Trophoblast cell (in vitro differentiated cells and primary cell): ENCODE measurements at regions not wholly inside any gene's neighbourhood (a gene's known extent, or its start where the extent isn't known, plus 50 kb on each side); places are given as distances from the start of the nearest gene placed in this dataset.

Experiments used
- DNase-seq, 2 donors: peaks; one replicate each; pipeline ENCODE4 v3.0.0-alpha.2; 2016
- H2AFZ ChIP-seq: 2 replicates; pipeline ENCODE4 v1.6.1; 2013; ENCODE audit warnings: low read length, moderate library complexity, mild to moderate bottlenecking; ENCODE audit not compliant: insufficient read depth, poor library complexity
- H2AK5ac ChIP-seq: 2 replicates; pipeline ENCODE4 v1.6.1; 2013; ENCODE audit warnings: mild to moderate bottlenecking, low read length
- H2BK120ac ChIP-seq: 2 replicates; pipeline ENCODE4 v1.6.1; 2013; ENCODE audit warnings: low read length, mild to moderate bottlenecking, moderate library complexity; ENCODE audit not compliant: insufficient read depth, poor library complexity
- H2BK12ac ChIP-seq: 2 replicates; pipeline ENCODE4 v1.6.1; 2013; ENCODE audit warnings: mild to moderate bottlenecking, low read length, moderate library complexity
- H2BK5ac ChIP-seq: 2 replicates; pipeline ENCODE4 v1.6.1; 2013; ENCODE audit warnings: low read length, low read depth, moderate library complexity, mild to moderate bottlenecking; ENCODE audit not compliant: poor library complexity
- H3K14ac ChIP-seq: 2 replicates; pipeline ENCODE4 v1.6.1; 2013; ENCODE audit warnings: mild to moderate bottlenecking, low read length
- H3K18ac ChIP-seq: 2 replicates; pipeline ENCODE4 v1.6.1; 2013; ENCODE audit warnings: mild to moderate bottlenecking, low read length
- H3K23ac ChIP-seq: 2 replicates; pipeline ENCODE4 v1.6.1; 2013; ENCODE audit warnings: low read length
- H3K27ac ChIP-seq: 2 replicates; pipeline ENCODE4 v1.5.1; 2013; ENCODE audit warnings: low read depth, mild to moderate bottlenecking, inconsistent platforms, low read length, moderate library complexity
- H3K27me3 ChIP-seq: 2 replicates; pipeline ENCODE4 v1.6.1; 2013; ENCODE audit warnings: inconsistent platforms, mild to moderate bottlenecking, low read length, moderate library complexity; ENCODE audit not compliant: insufficient read depth
- H3K36me3 ChIP-seq, 2 experiments: 1 replicate in 1 of 2; 2 replicates in 1 of 2; pipeline ENCODE4 v1.6.1; 2013; ENCODE audit warnings: low read length in 2 of 2, mild to moderate bottlenecking in 2 of 2, moderate library complexity in 1 of 2; ENCODE audit not compliant: insufficient read depth in 2 of 2, control insufficient read depth in 1 of 2
- H3K4ac ChIP-seq: 2 replicates; pipeline ENCODE4 v1.6.1; 2013; ENCODE audit warnings: low read depth, mild to moderate bottlenecking, low read length, moderate library complexity
- H3K4me1 ChIP-seq, 2 experiments: 1 replicate in 1 of 2; 2 replicates in 1 of 2; pipeline ENCODE4 v1.6.1; 2013; ENCODE audit warnings: low read length in 2 of 2, mild to moderate bottlenecking in 2 of 2, moderate library complexity in 1 of 2; ENCODE audit not compliant: insufficient read depth in 2 of 2, control insufficient read depth in 1 of 2
- H3K4me2 ChIP-seq: 2 replicates; pipeline ENCODE4 v1.6.1; 2013; ENCODE audit warnings: inconsistent platforms, mild to moderate bottlenecking, low read length, moderate library complexity
- H3K4me3 ChIP-seq: 2 replicates; pipeline ENCODE4 v1.5.1; 2013; ENCODE audit warnings: mild to moderate bottlenecking, low read depth, low read length, inconsistent platforms
- H3K79me1 ChIP-seq: one replicate; pipeline ENCODE4 v1.6.1; 2013; ENCODE audit warnings: low read length
- H3K79me2 ChIP-seq: 2 replicates; pipeline ENCODE4 v1.6.1; 2013; ENCODE audit warnings: low read length, mild to moderate bottlenecking; ENCODE audit not compliant: control insufficient read depth, insufficient read depth, poor library complexity
- H3K9ac ChIP-seq: 2 replicates; pipeline ENCODE4 v1.6.1; 2013; ENCODE audit warnings: mild to moderate bottlenecking, low read length
- H3K9me3 ChIP-seq: 2 replicates; pipeline ENCODE4 v1.6.1; 2013; ENCODE audit warnings: low read depth, mild to moderate bottlenecking, control low read depth, inconsistent platforms, low read length; ENCODE audit not compliant: insufficient read depth
- H4K12ac ChIP-seq: 2 replicates; pipeline ENCODE4 v1.6.1; 2013; ENCODE audit warnings: low read depth, mild to moderate bottlenecking, low read length, moderate library complexity
- H4K8ac ChIP-seq: 2 replicates; pipeline ENCODE4 v1.6.1; 2013; ENCODE audit warnings: low read depth, mild to moderate bottlenecking, low read length, moderate library complexity
- H4K91ac ChIP-seq: one replicate; pipeline ENCODE4 v1.6.1; 2013; ENCODE audit warnings: low read depth, mild to moderate bottlenecking, low read length, moderate library complexity
- WGBS: extraction: QIAGEN DNeasy Blood & Tissue Kit; methylation state at CpG from one replicate; pipeline ENCODE4 v1.1.7; 2013; ENCODE audit warnings: missing lambda C conversion rate; ENCODE audit not compliant: insufficient read length, insufficient coverage; ENCODE audit errors: extremely low coverage; 5-methylcytosine and 5-hydroxymethylcytosine counted together

- no peak overlapping the region for H4K12ac ChIP-seq
- no peak overlapping the region for H2BK120ac ChIP-seq
- H3K27me3 ChIP-seq = peaks cover 11% of the 10 kb centered on the region
- no peaks in the 10 kb centered on the region for H3K36me3 ChIP-seq
- H3K18ac ChIP-seq = no peak overlapping the region
- H2BK5ac ChIP-seq = no peak overlapping the region
- no peak overlapping the region for H3K4ac ChIP-seq
- H3K79me1 ChIP-seq = no peaks in the 10 kb centered on the region
- H2BK12ac ChIP-seq = no peak overlapping the region
- no peak overlapping the region for H3K23ac ChIP-seq
- H3K4me2 ChIP-seq = no peak overlapping the region
- no peak overlapping the region for H4K8ac ChIP-seq
- H3K9ac ChIP-seq = no peak overlapping the region
- no peak overlapping the region for H3K27ac ChIP-seq
- H4K91ac ChIP-seq = no peak overlapping the region
- no CpG with 5 or more reads among the region's 5 CpGs for WGBS
- H2AK5ac ChIP-seq = no peak overlapping the region
- H3K4me1 ChIP-seq = peaks cover 6 to 15% of the 10 kb centered on the region in 2 experiments
- H3K4me3 ChIP-seq = no peak overlapping the region
- H3K79me2 ChIP-seq = no peaks in the 10 kb centered on the region
- H3K14ac ChIP-seq = no peak overlapping the region
- no peak overlapping the region for H2AFZ ChIP-seq
- peaks cover 6% of the 10 kb centered on the region for H3K9me3 ChIP-seq
- no peak for DNase-seq
These were observed 247.9 kb upstream of the RPL38 start for GRCh38 chr17:73955616-73956015.

GRCh38 chr17:73956169-73956568 is 247.3 kb upstream of the RPL38 start:
- H3K18ac ChIP-seq = no peak overlapping the region
- H3K23ac ChIP-seq = no peak overlapping the region
- peaks cover 11% of the 10 kb centered on the region for H3K27me3 ChIP-seq
- H3K4me2 ChIP-seq = no peak overlapping the region
- H3K4me1 ChIP-seq = peaks cover 6 to 15% of the 10 kb centered on the region in 2 experiments
- no peak overlapping the region for H3K9ac ChIP-seq
- H2BK120ac ChIP-seq = no peak overlapping the region
- no peaks in the 10 kb centered on the region for H3K36me3 ChIP-seq
- H3K27ac ChIP-seq = no peak overlapping the region
- H3K4ac ChIP-seq = no peak overlapping the region
- no peak overlapping the region for H2BK12ac ChIP-seq
- H2AFZ ChIP-seq = no peak overlapping the region
- H2AK5ac ChIP-seq = no peak overlapping the region
- H3K9me3 ChIP-seq = peaks cover 10% of the 10 kb centered on the region
- no peak overlapping the region for H4K91ac ChIP-seq
- no peak for DNase-seq
- no peak overlapping the region for H4K12ac ChIP-seq
- no CpG with 5 or more reads among the region's 1 CpG for WGBS
- no peak overlapping the region for H3K14ac ChIP-seq
- H3K4me3 ChIP-seq = no peak overlapping the region
- no peaks in the 10 kb centered on the region for H3K79me2 ChIP-seq
- no peak overlapping the region for H2BK5ac ChIP-seq
- H3K79me1 ChIP-seq = no peaks in the 10 kb centered on the region
- H4K8ac ChIP-seq = no peak overlapping the region

GRCh38 chr17:73956595-73957465 is 246.6 kb upstream of the RPL38 start:
- no peak overlapping the region for H3K4me2 ChIP-seq
- H3K23ac ChIP-seq = no peak overlapping the region
- H3K4me3 ChIP-seq = no peak overlapping the region
- H3K27me3 ChIP-seq = peaks cover 7% of the 10 kb centered on the region
- no peaks in the 10 kb centered on the region for H3K79me1 ChIP-seq
- no peak overlapping the region for H4K91ac ChIP-seq
- H4K8ac ChIP-seq = no peak overlapping the region
- no peak overlapping the region for H2AK5ac ChIP-seq
- H3K14ac ChIP-seq = no peak overlapping the region
- peak; percentile 54 to 57 for DNase-seq
- H2BK5ac ChIP-seq = no peak overlapping the region
- peaks cover 6 to 15% of the 10 kb centered on the region in 2 experiments for H3K4me1 ChIP-seq
- H3K27ac ChIP-seq = no peak overlapping the region
- no CpG with 5 or more reads among the region's 15 CpGs for WGBS
- peaks cover 10% of the 10 kb centered on the region for H3K9me3 ChIP-seq
- no peak overlapping the region for H3K4ac ChIP-seq
- H2AFZ ChIP-seq = no peak overlapping the region
- no peak overlapping the region for H4K12ac ChIP-seq
- no peaks in the 10 kb centered on the region for H3K79me2 ChIP-seq
- no peak overlapping the region for H3K9ac ChIP-seq
- no peak overlapping the region for H3K18ac ChIP-seq
- H2BK12ac ChIP-seq = no peak overlapping the region
- H2BK120ac ChIP-seq = no peak overlapping the region
- no peaks in the 10 kb centered on the region for H3K36me3 ChIP-seq

GRCh38 chr17:73957564-73957963 is 245.9 kb upstream of the RPL38 start:
- no peak overlapping the region for H2AK5ac ChIP-seq
- H3K79me1 ChIP-seq = no peaks in the 10 kb centered on the region
- no peak overlapping the region for H3K23ac ChIP-seq
- no peak overlapping the region for H2AFZ ChIP-seq
- WGBS = no CpG with 5 or more reads among the region's 6 CpGs
- H3K14ac ChIP-seq = no peak overlapping the region
- H4K8ac ChIP-seq = no peak overlapping the region
- no peaks in the 10 kb centered on the region for H3K36me3 ChIP-seq
- no peak overlapping the region for H4K12ac ChIP-seq
- H3K4ac ChIP-seq = no peak overlapping the region
- H2BK12ac ChIP-seq = no peak overlapping the region
- no peaks in the 10 kb centered on the region for H3K79me2 ChIP-seq
- peaks cover 1 to 10% of the 10 kb centered on the region in 2 experiments for H3K4me1 ChIP-seq
- peaks cover 2% of the 10 kb centered on the region for H3K27me3 ChIP-seq
- no peak overlapping the region for H3K9ac ChIP-seq
- no peak overlapping the region for H2BK120ac ChIP-seq
- no peak overlapping the region for H2BK5ac ChIP-seq
- H3K4me2 ChIP-seq = no peak overlapping the region
- no peak overlapping the region for H3K18ac ChIP-seq
- no peak for DNase-seq
- peaks cover 10% of the 10 kb centered on the region for H3K9me3 ChIP-seq
- no peak overlapping the region for H3K27ac ChIP-seq
- no peak overlapping the region for H4K91ac ChIP-seq
- H3K4me3 ChIP-seq = no peak overlapping the region
